ENCODE measurements at regions not wholly inside any gene's neighbourhood (a gene's known extent, or its start where the extent isn't known, plus 50 kb on each side); places are given as distances from the start of the nearest gene placed in this dataset.
"Not testable (repeated sequence)": the region's sequence is repeated elsewhere in the genome, so short reads cannot be mapped to it uniquely, and the experiment has no call there.

DNA sequence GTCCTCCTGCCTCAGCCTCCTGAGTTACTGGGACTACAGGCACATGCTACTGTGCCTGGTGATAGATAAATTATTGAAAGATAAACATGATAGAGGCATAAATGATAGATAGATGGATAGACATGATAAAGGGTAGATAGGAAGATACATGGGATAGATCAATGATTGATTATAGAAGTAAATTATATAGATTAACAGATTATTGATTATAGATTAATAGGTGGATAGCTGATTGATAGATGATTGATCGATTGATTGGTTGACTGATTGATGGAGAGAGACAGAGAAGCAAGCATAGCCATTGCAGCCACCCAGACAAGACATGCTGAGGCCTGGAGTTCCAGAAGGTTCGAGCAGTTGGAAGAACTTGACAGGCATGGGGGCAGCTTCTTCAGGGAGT, 199.1 kb downstream of the CCT8L2 start:
- TF ChIP-seq, protein P1, sequence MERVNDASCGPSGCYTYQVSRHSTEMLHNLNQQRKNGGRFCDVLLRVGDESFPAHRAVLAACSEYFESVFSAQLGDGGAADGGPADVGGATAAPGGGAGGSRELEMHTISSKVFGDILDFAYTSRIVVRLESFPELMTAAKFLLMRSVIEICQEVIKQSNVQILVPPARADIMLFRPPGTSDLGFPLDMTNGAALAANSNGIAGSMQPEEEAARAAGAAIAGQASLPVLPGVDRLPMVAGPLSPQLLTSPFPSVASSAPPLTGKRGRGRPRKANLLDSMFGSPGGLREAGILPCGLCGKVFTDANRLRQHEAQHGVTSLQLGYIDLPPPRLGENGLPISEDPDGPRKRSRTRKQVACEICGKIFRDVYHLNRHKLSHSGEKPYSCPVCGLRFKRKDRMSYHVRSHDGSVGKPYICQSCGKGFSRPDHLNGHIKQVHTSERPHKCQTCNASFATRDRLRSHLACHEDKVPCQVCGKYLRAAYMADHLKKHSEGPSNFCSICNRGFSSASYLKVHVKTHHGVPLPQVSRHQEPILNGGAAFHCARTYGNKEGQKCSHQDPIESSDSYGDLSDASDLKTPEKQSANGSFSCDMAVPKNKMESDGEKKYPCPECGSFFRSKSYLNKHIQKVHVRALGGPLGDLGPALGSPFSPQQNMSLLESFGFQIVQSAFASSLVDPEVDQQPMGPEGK (CRISPR knock-in tag; IDR thresholded peaks at IDR 0.05; ENCODE audit: borderline replicate concordance): not testable (repeated sequence)
- not testable (repeated sequence) for TF ChIP-seq POU6F1 (CRISPR knock-in tag; IDR thresholded peaks at IDR 0.05; ENCODE audit: borderline replicate concordance, low read depth); ZFP30 (CRISPR knock-in tag; IDR thresholded peaks at IDR 0.05); GLIS3 (CRISPR knock-in tag; IDR thresholded peaks at IDR 0.05); SNAI2 (CRISPR knock-in tag; IDR thresholded peaks at IDR 0.05); ESRRG (CRISPR knock-in tag; IDR thresholded peaks at IDR 0.05); TOX (CRISPR knock-in tag; IDR thresholded peaks at IDR 0.05; ENCODE audit: borderline replicate concordance); ARNTL (CRISPR knock-in tag; IDR thresholded peaks at IDR 0.05; ENCODE audit: borderline replicate concordance, low read depth); ZC3H10 (CRISPR knock-in tag; IDR thresholded peaks at IDR 0.05); ZNF70 (CRISPR knock-in tag; IDR thresholded peaks at IDR 0.05); TCF4 (CRISPR knock-in tag; IDR thresholded peaks at IDR 0.05; ENCODE audit: borderline replicate concordance)
- TF ChIP-seq, protein P2, sequence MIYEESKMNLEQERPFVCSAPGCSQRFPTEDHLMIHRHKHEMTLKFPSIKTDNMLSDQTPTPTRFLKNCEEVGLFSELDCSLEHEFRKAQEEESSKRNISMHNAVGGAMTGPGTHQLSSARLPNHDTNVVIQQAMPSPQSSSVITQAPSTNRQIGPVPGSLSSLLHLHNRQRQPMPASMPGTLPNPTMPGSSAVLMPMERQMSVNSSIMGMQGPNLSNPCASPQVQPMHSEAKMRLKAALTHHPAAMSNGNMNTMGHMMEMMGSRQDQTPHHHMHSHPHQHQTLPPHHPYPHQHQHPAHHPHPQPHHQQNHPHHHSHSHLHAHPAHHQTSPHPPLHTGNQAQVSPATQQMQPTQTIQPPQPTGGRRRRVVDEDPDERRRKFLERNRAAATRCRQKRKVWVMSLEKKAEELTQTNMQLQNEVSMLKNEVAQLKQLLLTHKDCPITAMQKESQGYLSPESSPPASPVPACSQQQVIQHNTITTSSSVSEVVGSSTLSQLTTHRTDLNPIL (CRISPR knock-in tag; IDR thresholded peaks at IDR 0.05; ENCODE audit: low read depth): not testable (repeated sequence)

All from SK-N-SH treated with all-trans-retinoic acid at 6 μM for 48 hours (cell line).